Activated T-cell treated with anti-CD3 and anti-CD28 coated beads for 48 hours (primary cell): ENCODE measurements at regions not wholly inside any gene's neighbourhood (a gene's known extent, or its start where the extent isn't known, plus 50 kb on each side); places are given as distances from the start of the nearest gene placed in this dataset.
"Not testable (repeated sequence)": the region's sequence is repeated elsewhere in the genome, so short reads cannot be mapped to it uniquely, and the experiment has no call there.

Experiments used
- DNase-seq: peaks from one replicate; pipeline ENCODE4 v3.0.0-alpha.2; 2020; ENCODE audit warnings: low read depth

GRCh38 chr14:56055511-56055910 is 62.7 kb upstream of the PELI2 start:
- no peak for DNase-seq

DNA sequence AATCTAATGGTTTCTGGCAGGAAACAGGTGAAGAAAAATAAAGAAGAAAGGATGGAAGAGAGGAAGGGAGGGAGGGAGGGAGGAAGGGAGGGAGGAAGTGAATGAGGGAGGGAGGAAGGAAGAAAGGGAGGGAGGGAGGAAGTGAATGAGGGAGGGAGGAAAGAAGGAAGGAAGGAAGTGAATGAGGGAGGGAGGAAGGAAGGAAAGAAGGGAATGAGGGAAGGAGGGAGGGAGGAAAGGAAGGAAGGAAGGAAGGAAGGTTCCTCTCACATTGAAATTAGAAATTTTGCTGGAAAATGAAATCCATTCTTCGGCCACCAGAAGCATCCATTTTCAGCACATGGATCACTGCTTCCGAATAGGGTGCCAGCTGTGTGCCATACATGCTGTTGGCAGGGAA is 62.2 kb upstream of the PELI2 start:
- no peak for DNase-seq

- DNase-seq: no peak
Observed at GRCh38 chr14:56057071-56057741, 61.0 kb upstream of the PELI2 start.

- no peak for DNase-seq
Observed at GRCh38 chr14:56057767-56058166, 60.4 kb upstream of the PELI2 start.

DNA sequence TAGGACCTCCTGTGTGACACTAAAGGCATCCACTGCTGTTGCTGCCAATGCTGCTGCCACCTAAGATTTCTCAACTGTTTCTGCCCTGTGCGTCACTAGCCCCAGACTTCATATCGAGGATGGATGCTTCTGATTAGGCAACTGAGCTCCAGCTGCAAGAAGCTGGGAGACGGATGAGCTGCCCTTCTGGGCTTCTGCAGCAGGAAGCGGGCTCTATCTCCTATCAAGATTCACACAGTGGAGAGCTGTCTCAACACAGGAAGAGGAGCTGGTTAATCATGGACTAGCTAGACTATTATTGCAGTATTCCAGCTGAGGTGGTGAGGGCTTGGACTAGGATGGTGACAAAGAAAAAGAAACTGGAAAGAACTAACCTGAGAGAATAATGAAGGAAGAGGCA is 59.2 kb upstream of the PELI2 start:
- no peak for DNase-seq

DNA sequence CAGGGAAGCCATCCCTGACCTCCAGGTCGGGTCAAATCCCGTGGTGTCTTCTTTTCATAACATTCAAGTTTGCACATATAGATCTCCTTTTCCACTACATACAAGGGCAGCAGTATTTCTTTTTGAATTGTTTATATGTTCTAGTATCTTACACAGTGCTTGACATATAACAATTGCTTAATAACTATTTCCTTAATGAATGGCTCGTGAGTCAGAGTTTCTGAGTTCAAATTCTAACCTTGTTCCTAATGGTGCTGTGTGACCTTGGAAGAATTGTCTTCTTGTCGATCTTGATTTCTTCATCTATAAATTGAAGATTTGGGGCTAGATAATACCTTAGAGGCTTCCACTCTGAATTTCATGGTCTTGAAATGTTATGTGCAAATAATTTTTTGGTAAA is 57.2 kb upstream of the PELI2 start:
- no peak for DNase-seq

DNA sequence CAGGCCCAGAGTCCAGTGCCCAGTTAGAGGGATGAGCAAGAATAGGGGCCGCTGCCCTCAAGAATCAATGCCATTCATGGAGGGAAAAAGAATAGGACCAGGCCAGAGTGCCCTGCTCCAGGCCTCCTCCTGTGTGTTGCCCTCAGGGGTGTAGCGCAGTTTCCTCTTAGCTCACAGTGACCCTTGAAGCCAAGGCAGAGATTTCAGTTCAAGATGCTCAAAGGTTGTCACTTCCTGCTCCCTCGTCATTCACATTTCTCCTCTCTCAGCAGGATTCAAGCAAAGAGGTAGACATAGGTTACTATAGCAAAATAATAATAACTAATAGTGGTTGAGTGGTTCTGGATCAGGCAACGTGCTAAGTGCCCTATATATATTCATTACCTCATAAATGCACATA is 55.1 kb upstream of the PELI2 start:
- DNase-seq: no peak

GRCh38 chr14:56064513-56064912 is 53.7 kb upstream of the PELI2 start:
- DNase-seq: no peak

GRCh38 chr14:56065199-56065598 is 53.0 kb upstream of the PELI2 start:
- not testable (repeated sequence) for DNase-seq

DNA sequence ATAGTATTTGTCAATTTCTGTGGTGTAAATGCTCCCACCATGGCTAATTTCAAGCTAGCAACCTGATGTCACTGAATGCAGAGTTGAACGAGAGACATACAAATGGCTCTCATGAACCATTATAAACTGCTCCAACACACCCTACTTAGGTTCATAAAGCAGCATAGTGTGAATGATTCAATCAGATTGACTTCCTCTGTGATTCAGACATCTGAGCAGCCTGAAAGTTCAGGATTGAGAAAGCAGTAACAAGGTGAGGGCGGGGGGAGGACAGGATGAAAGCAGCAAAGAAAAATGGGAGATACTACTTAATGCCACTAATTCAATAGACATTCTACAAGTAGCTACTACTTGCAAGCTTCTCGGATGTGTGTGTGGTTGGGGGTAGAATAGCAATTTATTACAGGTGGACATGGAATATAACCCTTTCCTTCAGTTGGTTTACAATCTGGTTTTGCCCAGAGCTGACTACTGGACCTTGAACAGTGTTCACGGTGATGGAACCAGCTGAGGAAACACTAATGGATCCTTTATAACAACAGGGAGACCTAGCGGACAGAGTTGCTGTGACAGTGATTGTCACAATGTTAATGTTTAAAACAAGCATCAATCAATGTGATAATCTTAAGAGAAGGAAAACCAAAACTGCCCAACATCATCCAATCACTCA is 52.5 kb upstream of the PELI2 start:
- no peak for DNase-seq
